ENCODE measurements at regions not wholly inside any gene's neighbourhood (a gene's known extent, or its start where the extent isn't known, plus 50 kb on each side); places are given as distances from the start of the nearest gene placed in this dataset.

DNA sequence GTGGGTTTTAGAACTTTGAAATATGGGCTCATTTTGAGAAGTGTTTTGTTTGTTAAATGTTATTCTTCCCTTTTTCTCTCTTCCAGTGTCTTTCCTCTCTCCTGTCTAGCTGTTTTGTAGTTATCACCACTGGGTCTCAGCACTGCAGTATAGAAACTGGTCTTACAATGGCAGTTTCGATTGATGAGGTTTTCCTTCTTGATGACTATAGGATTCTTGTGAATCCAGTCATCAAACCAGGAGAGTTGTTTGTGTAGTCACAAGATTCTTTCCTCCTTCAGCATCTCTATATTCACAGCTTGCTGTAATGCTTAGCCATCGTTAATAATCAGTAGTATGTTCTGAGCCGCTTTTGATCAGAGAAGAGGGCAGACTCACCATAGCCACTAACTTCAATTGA is 172.3 kb downstream of the OGFRL1 start:
- TF ChIP-seq, protein P1, sequence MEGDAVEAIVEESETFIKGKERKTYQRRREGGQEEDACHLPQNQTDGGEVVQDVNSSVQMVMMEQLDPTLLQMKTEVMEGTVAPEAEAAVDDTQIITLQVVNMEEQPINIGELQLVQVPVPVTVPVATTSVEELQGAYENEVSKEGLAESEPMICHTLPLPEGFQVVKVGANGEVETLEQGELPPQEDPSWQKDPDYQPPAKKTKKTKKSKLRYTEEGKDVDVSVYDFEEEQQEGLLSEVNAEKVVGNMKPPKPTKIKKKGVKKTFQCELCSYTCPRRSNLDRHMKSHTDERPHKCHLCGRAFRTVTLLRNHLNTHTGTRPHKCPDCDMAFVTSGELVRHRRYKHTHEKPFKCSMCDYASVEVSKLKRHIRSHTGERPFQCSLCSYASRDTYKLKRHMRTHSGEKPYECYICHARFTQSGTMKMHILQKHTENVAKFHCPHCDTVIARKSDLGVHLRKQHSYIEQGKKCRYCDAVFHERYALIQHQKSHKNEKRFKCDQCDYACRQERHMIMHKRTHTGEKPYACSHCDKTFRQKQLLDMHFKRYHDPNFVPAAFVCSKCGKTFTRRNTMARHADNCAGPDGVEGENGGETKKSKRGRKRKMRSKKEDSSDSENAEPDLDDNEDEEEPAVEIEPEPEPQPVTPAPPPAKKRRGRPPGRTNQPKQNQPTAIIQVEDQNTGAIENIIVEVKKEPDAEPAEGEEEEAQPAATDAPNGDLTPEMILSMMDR (IDR thresholded peaks at IDR 0.05), result no peak
- no peak for TF ChIP-seq POLR2A (IDR thresholded peaks at IDR 0.05)

Data from thyroid gland (tissue), 4 donors.